Fibroblast of lung (primary cell): ENCODE measurements at regions not wholly inside any gene's neighbourhood (a gene's known extent, or its start where the extent isn't known, plus 50 kb on each side); places are given as distances from the start of the nearest gene placed in this dataset.

ENCODE experiments used
- CTCF ChIP-seq, 2 donors: IDR thresholded peaks in 1 of 2; conservative IDR thresholded peaks in 1 of 2; 1 replicate in 1 of 2; 2 replicates in 1 of 2; pipeline ENCODE4 v1.5.1; 2011 to 2012; ENCODE audit warnings: low read length in 2 of 2, control low read depth in 1 of 2, inconsistent platforms in 1 of 2, low read depth in 1 of 2, mild to moderate bottlenecking in 1 of 2
- EZH2 ChIP-seq: IDR thresholded peaks from 2 replicates; pipeline ENCODE4 v1.5.1; 2012; ENCODE audit warnings: low read length, control low read depth, mild to moderate bottlenecking; ENCODE audit errors: missing control alignments

- TF ChIP-seq CTCF (conservative IDR thresholded peaks at IDR 0.05 in 1 of 2, IDR thresholded peaks at IDR 0.05 in 1 of 2; ENCODE audit: low read depth in 1 of 2, low read length in 2 of 2) (no peak), EZH2 (no peak)
Observed at GRCh38 chrX:118167361-118167760, 50.8 kb upstream of the KLHL13 start.
